SK-N-SH treated with all-trans-retinoic acid at 6 μM for 48 hours (cell line): ENCODE measurements at regions not wholly inside any gene's neighbourhood (a gene's known extent, or its start where the extent isn't known, plus 50 kb on each side); places are given as distances from the start of the nearest gene placed in this dataset.

Experiments
- RARB ChIP-seq: fragments of 250-450 bp; sonication (Bioruptor Pico); IDR thresholded peaks from 2 replicates; pipeline ENCODE4 v1.8.0; 2021; ENCODE audit warnings: mild to moderate bottlenecking, moderate library complexity
- ZFP30 ChIP-seq: fragments of 450-650 bp; formaldehyde crosslinking; IDR thresholded peaks from 2 replicates; pipeline ENCODE4 v1.5.0; 2022; ENCODE audit warnings: mild to moderate bottlenecking, moderate library complexity

- TF ChIP-seq RARB (CRISPR knock-in tag), result no peak
- no peak for TF ChIP-seq ZFP30 (CRISPR knock-in tag)
Measured at GRCh38 chr11:101792814-101793213, 122.0 kb upstream of the CEP126 start.
